Activated CD8-positive, alpha-beta memory T cell treated with anti-CD3 and anti-CD28 coated beads for 36 hours (primary cell): ENCODE measurements at regions not wholly inside any gene's neighbourhood (a gene's known extent, or its start where the extent isn't known, plus 50 kb on each side); places are given as distances from the start of the nearest gene placed in this dataset.
"Not testable (repeated sequence)": the region's sequence is repeated elsewhere in the genome, so short reads cannot be mapped to it uniquely, and the experiment has no call there.

Source experiments
- CTCF ChIA-PET: fragments of 350-600 bp; sonication (Branson Sonifier 250); formaldehyde crosslinking; loops from one replicate; lab custom pipeline; 2021; ENCODE audit warnings: antibody characterized with exemption; lab: Charles Lee
- POLR2A ChIA-PET: fragments of 350-600 bp; sonication (Branson Sonifier 250); formaldehyde crosslinking; loops from one replicate; lab custom pipeline; 2021; ENCODE audit warnings: antibody characterized with exemption; lab: Charles Lee

DNA sequence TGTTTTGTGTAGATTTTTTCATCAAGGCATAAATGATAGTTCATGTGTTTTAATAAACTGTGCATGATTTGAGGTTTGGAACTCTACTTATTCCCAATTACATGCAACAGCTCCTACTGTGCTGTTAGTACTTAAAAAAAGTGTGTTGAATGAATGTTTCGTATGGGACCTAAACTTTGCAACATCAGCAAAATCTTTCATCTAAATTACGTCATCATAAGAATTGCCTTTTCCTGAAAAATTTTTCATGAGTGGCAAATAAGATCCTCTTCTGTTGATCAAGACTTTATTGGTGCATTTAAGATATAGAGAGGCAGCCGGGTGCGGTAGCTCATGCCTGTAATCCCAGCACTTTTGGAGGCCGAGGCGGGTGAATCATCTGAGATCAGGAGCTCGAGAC, 826.1 kb downstream of the SEMA5A start:
- POLR2A ChIA-PET: interaction anchor here (0.5 kb wide), 1 partner anchor 749 kb away, joined by 3 read pairs; no protein-coding TSS in a partner anchor
- CTCF ChIA-PET: interaction anchor here (0.7 kb wide), 1 partner anchor 121 kb away, joined by 4 read pairs; no protein-coding TSS in a partner anchor

DNA sequence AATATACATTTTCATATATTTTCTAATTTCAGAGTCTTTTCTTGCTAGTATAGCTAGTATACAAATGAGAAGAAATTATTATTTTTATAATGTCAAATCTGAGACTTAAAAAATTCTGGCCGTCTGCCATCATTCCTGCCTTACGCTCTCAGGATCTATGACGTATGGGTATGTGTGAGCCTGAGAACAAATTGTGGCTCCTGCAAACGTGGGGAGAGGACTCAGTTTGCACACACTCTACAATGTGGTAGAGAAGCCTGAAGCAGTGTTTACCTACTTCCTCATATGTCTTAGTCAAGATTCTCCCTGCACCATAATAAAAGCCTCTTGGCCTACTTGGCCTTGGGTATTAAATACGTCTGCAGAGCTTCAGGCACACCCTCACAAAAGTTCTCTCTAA, 825.4 kb downstream of the SEMA5A start:
- POLR2A ChIA-PET: interaction anchor here (0.5 kb wide), 1 partner anchor 749 kb away, joined by 3 read pairs; no protein-coding TSS in a partner anchor
- CTCF ChIA-PET: interaction anchor here (0.7 kb wide), 1 partner anchor 10 kb away, joined by 4 read pairs; no protein-coding TSS in a partner anchor

DNA sequence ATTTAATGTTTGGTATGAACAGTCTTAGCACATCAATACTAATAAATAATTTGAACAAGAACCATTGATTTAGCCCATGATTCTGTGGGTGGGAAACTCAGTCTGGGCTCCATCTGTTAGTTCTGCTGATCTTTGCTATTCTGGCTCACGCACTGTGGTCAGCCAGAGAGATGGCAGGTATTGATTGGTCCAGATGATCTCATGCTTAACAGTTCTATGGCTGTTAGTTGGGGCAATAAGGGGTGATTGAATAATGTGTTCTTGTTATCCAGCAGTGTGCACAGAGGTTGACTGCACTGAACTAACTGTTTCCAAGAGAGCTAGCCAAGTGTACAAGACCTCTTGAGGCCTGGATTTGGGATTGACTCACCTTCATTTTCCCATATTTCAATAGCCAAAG, 824.3 kb downstream of the SEMA5A start:
- ChIA-PET POLR2A (no interaction called here), CTCF (no interaction called here)

DNA sequence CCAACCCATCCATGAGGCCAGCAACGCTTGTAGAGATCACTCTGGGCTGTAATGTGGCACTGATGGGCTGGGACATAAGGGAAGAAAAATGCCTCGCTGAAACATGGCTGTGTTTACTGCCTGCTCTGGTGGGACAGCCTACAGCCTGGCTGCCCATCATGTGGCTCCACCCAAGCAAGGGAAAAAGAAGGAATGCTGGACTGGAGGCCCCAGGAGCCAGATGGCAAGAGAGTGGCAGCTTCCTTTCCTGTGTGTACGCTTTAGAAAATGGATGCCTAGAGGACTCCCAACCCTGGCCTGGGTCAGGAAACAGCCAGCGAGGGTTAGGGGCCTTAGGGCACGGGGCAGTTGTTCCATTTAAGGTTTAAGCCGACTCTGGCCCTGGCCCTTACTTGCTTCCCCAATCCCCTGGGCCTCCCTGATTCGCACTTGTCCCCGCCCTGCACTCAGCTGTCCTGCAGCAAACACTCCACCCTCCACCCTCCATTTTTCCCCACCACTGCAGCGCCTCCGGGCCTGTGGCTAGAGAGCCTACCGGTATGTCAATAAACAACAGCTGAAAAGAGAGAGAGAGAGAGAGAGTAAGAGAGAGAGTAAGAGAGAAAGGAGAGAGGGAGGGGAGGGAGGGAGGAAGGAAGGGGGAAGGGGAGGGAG, 819.4 kb downstream of the SEMA5A start:
- ChIA-PET POLR2A (no interaction called here), CTCF (no interaction called here)

DNA sequence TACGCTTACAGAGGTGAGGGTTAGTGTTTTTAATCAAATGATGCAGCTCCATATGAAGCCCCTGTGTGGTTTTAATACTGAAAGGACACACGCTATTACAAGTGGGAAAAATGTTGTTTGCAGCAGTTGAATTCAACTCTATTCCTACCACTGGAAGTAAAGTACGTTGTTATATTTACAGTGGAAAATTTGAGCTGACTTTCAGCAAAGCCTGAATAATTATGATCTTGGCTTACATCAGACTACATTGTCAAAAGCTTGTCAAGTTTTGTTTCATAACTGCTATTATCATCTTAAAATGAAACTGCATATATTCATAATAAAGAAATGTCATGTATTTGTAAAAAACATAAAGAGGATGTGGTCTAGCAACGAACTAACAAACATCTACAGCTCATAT, 818.5 kb downstream of the SEMA5A start:
- ChIA-PET POLR2A (no interaction called here), CTCF (no interaction called here)

DNA sequence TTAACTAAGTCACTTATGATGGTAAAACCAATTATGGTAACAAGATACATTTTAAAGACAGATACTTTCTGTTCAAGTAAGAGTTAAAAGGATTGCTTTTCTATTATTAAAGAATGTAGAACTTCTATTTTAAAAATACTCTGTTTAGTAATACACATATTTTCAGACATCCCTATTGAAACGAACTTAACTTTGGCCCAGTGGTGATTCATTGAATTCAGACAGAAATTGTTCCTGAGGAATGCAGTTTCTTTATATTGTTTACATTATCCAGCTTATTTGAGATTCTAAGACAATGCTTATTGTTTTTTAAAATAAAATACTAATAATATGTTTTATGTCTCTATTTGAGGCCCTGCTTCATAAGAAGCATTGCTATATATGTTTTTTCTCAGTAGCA, 816.4 kb downstream of the SEMA5A start:
- POLR2A ChIA-PET: no interaction called here
- CTCF ChIA-PET: no interaction called here

DNA sequence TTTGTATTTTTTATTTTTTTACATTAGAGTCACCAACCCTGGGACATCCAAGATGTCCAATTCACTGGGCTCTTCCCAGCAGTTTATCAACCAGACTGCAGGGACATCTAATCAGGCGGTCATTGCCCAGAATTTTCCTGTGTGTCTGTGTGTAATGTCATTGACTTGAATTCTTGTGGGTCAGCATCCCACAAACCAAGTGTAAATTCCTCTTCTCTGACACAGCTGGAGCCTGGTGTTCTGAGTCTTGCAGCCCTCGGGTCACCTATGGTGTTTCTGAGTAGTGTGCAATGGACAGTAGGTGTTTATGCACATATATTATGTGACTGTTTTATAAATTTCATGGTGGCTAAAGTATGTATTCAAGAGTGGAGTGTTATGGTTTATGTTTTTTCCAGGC, 815.7 kb downstream of the SEMA5A start:
- ChIA-PET CTCF (interaction anchor here (0.6 kb wide), 1 partner anchor 10 kb away, joined by 4 read pairs; no protein-coding TSS in a partner anchor), POLR2A (no interaction called here)

DNA sequence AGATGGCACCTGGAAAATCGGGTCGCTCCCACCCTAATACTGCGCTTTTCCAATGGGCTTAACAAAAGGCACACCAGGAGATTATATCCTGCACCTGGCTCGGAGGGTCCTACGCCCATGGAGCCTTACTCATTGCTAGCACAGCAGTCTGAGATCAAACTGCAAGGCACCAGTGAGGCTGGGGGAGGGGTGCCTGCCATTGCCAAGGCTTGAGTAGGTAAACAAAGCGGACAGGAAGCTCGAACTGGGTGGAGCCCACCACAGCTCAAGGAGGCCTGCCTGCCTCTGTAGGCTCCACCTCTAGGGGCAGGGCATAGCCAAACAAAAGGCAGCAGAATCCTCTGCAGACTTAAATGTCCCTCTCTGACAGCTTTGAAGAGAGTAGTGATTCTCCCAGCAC, 814.8 kb downstream of the SEMA5A start:
- POLR2A ChIA-PET, CTCF ChIA-PET: not testable (repeated sequence)

DNA sequence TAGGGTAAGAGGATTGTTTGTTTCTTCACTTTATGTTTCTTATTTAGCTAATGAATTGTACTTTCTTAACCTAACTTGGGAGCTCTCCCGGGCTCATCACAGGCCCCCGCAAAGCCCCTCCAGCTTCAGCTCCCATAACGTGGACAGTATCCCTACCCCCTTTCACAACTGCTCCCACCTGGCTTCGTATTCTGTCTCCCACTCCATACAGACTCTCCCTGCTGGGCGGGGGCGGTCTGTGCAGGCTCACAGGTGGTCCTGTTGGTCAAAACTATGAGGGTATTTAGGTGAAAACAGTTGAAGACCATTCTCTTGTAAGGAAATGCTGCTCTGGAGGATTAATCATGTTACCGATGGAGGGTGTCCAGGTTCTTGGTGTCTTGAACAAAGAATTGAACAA, 805.3 kb downstream of the SEMA5A start:
- POLR2A ChIA-PET: no interaction called here

DNA sequence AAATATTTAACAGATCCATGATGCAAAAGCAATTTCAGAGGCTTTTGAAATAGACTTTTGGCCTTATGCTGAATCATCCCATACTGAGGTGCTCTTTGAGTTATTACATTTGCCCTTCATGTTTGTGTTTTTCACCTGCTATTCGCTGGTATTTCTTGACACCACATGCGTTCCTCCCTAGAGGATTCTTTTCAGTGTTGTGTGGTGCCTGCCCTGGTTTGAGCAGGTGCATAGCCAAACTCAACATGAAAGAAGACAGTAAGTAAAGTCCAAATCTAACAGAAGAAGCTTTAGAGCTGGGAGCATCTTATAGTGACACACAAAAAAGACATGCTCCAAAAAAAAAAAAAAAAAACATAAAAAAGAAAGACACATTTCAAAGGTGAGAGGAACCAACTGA, 796.3 kb downstream of the SEMA5A start:
- ChIA-PET POLR2A (no interaction called here), CTCF (no interaction called here)

More for the DNA sequence above, 805.3 kb downstream of the SEMA5A start:
- CTCF ChIA-PET: no interaction called here

DNA sequence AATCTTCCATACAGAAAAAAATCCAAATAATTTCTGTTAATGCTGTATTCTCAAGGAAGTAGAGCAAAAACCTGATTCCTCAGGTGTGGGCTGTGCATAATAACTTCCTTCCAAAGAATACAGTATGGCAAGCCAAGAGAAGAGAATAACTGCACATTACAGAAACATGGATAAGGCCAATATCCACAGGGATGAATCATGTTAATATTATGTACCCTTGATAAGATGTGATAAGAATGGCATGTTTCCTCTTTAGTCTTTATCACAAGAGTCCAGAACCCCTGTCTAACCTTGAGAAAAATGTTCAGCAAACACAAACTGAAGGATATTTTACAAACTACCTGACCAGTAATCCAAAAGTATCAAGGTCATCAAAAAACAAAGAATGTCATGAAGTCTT, 795.8 kb downstream of the SEMA5A start:
- POLR2A ChIA-PET: no interaction called here

DNA sequence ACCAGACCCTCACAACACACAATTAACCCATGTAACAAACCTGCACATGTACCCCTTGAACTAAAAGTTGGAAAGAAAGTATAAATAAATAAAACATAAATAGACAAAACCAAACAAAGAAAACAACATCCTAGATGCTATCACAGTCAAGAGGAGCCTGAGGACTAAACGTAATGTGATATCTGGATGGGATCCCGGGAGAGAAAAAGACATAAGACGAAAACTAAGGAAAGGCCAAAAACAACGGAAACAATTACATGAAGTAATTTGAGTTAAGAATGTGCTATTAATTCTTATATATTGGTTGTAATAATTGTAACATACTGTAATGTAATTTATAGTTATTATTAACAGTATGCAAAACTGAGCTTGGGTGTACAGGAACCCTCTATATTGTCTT, 793.9 kb downstream of the SEMA5A start:
- CTCF ChIA-PET: no interaction called here
- POLR2A ChIA-PET: no interaction called here

More for the DNA sequence above, 795.8 kb downstream of the SEMA5A start:
- CTCF ChIA-PET: no interaction called here

DNA sequence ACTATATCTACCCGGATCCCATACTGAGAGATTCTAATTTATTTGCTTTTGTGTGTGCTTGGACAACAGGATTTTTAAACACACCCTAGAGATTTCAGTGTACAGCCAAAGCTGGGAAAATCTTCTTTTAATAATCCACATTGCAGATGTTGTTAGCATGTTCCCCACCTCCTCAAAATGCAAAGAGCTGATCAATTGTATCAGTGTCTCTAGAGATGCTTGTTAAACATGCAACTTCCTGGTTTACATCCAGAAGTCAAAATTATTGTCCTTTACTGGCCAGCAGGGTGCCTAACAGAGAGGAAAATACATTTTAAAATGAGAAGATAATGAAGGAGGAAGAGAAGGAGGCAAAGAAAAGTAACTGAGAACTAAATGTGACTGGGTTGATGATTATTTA, 793.3 kb downstream of the SEMA5A start:
- POLR2A ChIA-PET: no interaction called here
- CTCF ChIA-PET: no interaction called here

DNA sequence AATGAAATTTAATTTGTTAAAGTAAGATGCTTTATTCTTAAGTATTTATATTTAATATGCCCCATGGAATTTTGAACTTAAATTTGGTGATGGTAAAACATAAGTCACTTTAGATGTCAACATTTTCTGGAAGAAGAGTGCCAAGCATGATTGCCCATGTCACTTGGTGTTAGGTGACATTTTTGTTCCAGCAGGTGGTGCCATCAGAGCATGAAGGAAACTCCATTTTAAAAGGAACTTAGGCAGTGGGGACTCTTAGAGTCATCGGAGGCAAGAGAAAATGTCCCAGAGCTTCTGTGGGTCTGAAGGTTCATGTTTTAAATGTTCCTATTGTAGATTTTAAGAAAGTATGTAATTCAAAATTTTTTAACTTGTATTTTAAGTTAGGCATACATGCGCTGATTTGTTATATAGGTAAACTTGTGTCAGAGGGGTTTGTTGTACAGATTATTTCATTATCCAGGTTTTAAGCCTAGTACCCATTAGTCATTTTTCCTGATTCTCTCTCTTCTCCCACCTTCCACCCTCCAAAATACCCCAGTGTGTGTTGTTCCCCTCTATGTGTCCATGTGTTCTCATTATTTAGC, 789.3 kb downstream of the SEMA5A start:
- ChIA-PET CTCF (no interaction called here), POLR2A (no interaction called here)

DNA sequence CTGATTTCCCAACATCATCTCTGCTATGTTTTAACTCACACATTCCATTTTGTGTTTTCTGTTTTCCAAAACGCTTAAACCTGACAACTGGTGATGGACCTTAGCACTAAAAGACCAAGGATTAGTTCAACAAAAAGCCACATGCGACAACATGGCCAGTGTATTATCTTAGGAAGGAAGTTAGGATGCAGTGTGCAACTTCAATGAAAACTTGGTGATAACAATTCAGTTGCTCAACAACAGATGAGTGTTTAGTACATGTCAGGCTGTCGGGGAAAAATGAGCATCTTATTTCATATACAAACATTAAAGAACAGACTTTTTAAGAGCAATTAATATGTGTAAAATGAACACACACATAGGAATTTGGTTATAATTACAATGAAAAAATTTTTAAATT, 780.0 kb downstream of the SEMA5A start:
- POLR2A ChIA-PET: no interaction called here
- CTCF ChIA-PET: no interaction called here

DNA sequence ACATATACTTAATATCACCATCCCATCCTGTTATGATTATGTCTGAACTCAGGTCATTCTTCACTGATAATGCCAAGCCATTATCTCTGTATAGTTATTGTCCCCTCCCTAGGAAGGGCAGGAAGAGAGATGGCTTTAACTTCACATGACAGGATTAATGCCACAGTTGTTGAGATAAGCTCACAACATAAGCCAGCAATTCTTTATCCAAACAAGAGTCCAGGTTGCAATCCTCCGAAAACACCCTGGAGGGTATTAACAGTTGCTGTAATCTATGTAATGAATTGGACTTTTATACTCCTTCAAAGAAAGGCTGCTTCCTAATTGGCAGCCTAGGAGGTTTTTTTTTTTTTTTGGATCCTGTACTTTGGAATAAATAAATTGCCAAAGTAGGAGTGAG, 779.4 kb downstream of the SEMA5A start:
- ChIA-PET CTCF (no interaction called here), POLR2A (no interaction called here)

DNA sequence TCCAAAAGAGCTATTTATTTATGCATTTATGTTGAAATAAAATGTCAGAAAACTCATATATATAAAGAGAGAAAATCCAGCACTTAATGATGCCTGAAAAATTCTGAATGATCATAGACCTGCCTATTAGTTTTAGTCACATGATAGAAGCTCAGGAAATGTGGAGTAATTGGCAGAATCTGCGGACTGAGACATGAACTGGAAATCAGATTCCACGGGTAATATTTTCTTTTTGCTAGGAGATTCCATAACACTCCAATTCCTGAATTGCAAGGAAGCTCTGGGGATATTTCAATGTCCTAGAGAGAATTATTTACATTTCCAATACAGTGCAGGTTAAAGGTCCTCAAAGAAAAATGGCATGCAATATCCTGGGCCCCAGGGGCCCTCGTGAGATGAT, 778.8 kb downstream of the SEMA5A start:
- CTCF ChIA-PET: no interaction called here

DNA sequence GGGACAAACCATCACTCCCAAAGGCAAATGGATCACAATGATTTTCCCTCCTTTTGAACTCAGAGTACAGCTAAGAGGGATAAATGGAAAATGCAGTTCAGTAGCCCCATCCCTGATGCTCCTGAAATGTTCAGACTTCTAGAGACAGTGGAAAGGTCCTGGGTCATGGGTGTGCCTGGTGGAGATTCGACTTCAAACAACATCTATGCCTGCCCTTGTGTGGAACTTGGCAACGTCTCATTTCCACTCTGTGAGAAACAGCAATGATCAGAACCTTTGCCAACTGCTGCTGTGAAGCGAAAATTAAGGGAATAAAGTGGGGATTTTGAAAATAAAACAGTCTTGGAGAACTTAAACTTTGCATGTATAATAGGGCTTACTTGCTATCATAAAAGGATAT, 778.1 kb downstream of the SEMA5A start:
- CTCF ChIA-PET: no interaction called here

More for the DNA sequence above, 778.8 kb downstream of the SEMA5A start:
- POLR2A ChIA-PET: no interaction called here

DNA sequence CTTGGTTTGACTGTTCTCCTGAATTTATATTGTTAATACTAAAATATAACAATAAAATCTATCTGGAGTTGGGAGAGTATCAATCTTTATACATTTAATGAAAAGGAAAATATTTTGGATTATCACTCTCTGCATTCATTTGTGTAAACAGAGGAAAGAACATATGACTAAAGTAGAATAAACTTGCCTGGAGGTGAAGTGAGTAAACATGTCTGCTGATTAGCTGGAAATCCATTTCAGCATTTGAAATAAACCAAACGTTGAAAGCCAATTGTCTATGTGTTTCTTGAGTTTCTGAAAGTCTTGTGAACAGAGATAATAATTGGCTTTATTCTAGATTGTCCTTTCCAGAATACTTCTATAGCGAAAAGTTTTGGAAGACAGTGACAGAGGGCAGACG, 776.2 kb downstream of the SEMA5A start:
- ChIA-PET CTCF (no interaction called here), POLR2A (no interaction called here)

More for the DNA sequence above, 778.1 kb downstream of the SEMA5A start:
- POLR2A ChIA-PET: no interaction called here

DNA sequence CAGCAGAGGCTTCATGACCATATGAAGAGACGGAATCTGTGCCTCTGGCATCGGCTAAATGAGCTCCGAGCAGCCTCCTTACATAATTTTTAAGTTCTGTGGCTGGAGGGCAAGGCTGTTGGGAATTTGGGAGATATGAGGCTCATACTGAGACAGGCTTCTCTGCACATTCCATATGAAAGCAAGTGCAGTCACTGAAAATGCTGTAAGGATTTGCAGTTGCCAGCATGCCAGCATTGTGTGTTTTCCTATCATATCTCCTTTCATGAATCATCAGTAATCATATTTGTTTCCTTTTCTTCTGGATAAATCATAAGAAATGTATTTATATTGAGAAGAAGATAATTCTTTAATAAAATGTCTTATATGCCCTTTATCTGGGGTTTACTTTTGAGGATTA, 775.4 kb downstream of the SEMA5A start:
- POLR2A ChIA-PET: no interaction called here
- CTCF ChIA-PET: no interaction called here

DNA sequence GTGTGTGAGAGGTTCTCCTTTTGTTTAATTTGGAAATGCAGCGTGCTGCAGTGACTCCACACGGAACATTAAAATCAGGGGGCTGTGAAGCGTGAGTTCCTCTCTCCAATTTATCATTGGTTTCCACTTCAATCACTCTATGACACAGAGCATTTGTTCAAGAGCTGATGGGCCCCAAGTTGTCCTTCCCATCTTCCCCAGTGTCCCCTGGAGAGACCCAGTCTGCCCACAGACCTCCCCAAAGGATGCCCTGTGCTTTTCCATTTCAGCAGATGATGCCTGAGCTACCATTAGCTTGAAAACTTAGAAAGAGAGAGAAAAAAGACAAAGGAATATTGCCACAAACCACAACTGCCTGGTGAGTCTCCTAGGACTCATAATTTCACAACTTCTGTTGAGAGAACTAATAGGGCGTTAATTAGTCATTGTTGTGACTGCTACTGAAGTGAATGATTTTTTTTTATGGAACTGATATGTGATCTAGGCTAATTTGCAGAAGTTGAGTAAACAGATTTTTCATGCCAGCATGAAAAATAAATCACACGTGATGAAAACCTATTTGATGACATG, 772.7 kb downstream of the SEMA5A start:
- ChIA-PET POLR2A (no interaction called here), CTCF (no interaction called here)
